ENCODE measurements at regions not wholly inside any gene's neighbourhood (a gene's known extent, or its start where the extent isn't known, plus 50 kb on each side); places are given as distances from the start of the nearest gene placed in this dataset.

- no peak for DNase-seq (ENCODE audit: low read depth)
- TF ChIP-seq CTCF (conservative IDR thresholded peaks at IDR 0.05; ENCODE audit: low read length), result no peak
- no peak overlapping the region for H3K4me3 ChIP-seq (ENCODE audit: low read length)
Observed at GRCh38 chr3:186487819-186488218, 56.4 kb downstream of the CRYGS start.

- H3K4me3 ChIP-seq (ENCODE audit: low read length), result no peak overlapping the region
- DNase-seq (ENCODE audit: low read depth), result no peak
- TF ChIP-seq CTCF (conservative IDR thresholded peaks at IDR 0.05; ENCODE audit: low read length), result no peak
Observed at GRCh38 chr3:186487037-186487436, 57.1 kb downstream of the CRYGS start.

- no peak for DNase-seq (ENCODE audit: low read depth)
- no peak for TF ChIP-seq CTCF (conservative IDR thresholded peaks at IDR 0.05; ENCODE audit: low read length)
- H3K4me3 ChIP-seq (ENCODE audit: low read length), result no peak overlapping the region
Observed at GRCh38 chr3:186483611-186484340, 60.4 kb downstream of the CRYGS start.

- DNase-seq (ENCODE audit: low read depth), result no peak
- no peak for TF ChIP-seq CTCF (conservative IDR thresholded peaks at IDR 0.05; ENCODE audit: low read length)
- no peak overlapping the region for H3K4me3 ChIP-seq (ENCODE audit: low read length)
Observed at GRCh38 chr3:186481526-186481925, 62.7 kb downstream of the CRYGS start.

- no peak overlapping the region for H3K4me3 ChIP-seq (ENCODE audit: low read length)
- TF ChIP-seq CTCF (conservative IDR thresholded peaks at IDR 0.05; ENCODE audit: low read length), result no peak
Observed at GRCh38 chr3:186477876-186478275, 66.3 kb downstream of the CRYGS start.

GRCh38 chr3:186477033-186477432 is 67.1 kb downstream of the CRYGS start:
- TF ChIP-seq CTCF (conservative IDR thresholded peaks at IDR 0.05; ENCODE audit: low read length), result no peak
- H3K4me3 ChIP-seq (ENCODE audit: low read length), result no peak overlapping the region
- no peak for DNase-seq (ENCODE audit: low read depth)

More at GRCh38 chr3:186477876-186478275, 66.3 kb downstream of the CRYGS start:
- DNase-seq (ENCODE audit: low read depth), result no peak

- H3K4me3 ChIP-seq (ENCODE audit: low read length), result no peak overlapping the region
- no peak for TF ChIP-seq CTCF (conservative IDR thresholded peaks at IDR 0.05; ENCODE audit: low read length)
- no peak for DNase-seq (ENCODE audit: low read depth)
Observed at GRCh38 chr3:186476541-186476940, 67.6 kb downstream of the CRYGS start.

All from AG10803 (cell line).